ENCODE measurements at regions not wholly inside any gene's neighbourhood (a gene's known extent, or its start where the extent isn't known, plus 50 kb on each side); places are given as distances from the start of the nearest gene placed in this dataset.

DNA sequence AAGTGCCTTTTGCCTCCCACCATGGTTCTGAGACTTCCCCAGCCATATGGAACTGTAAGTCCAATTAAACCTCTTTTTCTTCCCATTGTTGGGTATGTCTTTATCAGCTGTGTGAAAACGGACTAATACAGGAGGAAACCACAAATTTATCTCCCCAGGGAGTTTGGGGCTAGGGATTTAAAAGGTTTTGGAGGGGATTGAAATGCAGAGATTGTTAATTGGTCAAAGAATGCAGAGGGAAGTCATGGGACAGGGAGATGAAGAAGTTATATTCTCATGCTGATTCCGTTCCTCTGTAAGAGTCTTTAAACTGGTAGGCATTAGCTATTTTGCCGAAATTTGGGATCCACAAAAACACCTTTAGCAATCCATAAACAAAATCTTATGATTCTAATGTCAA lies 57.9 kb downstream of the TKTL2 start:
- peak; percentile 55 for DNase-seq (ENCODE audit: low spot score)
- Histone ChIP-seq H3K9me2 (ENCODE audit: insufficient read depth) (no peaks in the 10 kb centered on the region), H3F3A (replicated peaks; ENCODE audit: low read depth) (no peaks in the 10 kb centered on the region), H3K4me1 (ENCODE audit: insufficient read depth) (peaks cover 13% of the 10 kb centered on the region), H4K20me1 (replicated peaks; ENCODE audit: insufficient read depth) (no peaks in the 10 kb centered on the region), H3K79me2 (replicated peaks; ENCODE audit: insufficient read depth) (no peaks in the 10 kb centered on the region), H3K27ac (ENCODE audit: low read depth) (peak overlapping the region; percentile 60; the same call in 1 of the 2 replicates), H2AFZ (no peak overlapping the region), H3K4me3 (no peak overlapping the region), H3K4me2 (no peak overlapping the region), H3K27me3 (ENCODE audit: insufficient read depth) (no peaks in the 10 kb centered on the region), H3K36me3 (ENCODE audit: insufficient read depth) (no peaks in the 10 kb centered on the region)
- ATAC-seq: peak; percentile 66
- Mint-ChIP-seq H3K27me3 (ENCODE audit: insufficient read depth, low read depth, poor library complexity) (peaks cover 9% of the 10 kb centered on the region), H3K9me3 (peaks cover 39% of the 10 kb centered on the region), H3K4me1 (peaks cover 18% of the 10 kb centered on the region), H3K4me3 (no peak overlapping the region), H3K27ac (peak overlapping the region; percentile 74), H3K36me3 (ENCODE audit: low read depth) (peaks cover 41% of the 10 kb centered on the region)
- TF ChIP-seq NANOG (IDR thresholded peaks at IDR 0.05; ENCODE audit: borderline replicate concordance) (peak; percentile 95), EZH2phosphoT487 (IDR thresholded peaks at IDR 0.05; ENCODE audit: unreplicated experiment) (no peak), EZH2 (IDR thresholded peaks at IDR 0.05; ENCODE audit: low read depth, unreplicated experiment) (no peak)

DNA sequence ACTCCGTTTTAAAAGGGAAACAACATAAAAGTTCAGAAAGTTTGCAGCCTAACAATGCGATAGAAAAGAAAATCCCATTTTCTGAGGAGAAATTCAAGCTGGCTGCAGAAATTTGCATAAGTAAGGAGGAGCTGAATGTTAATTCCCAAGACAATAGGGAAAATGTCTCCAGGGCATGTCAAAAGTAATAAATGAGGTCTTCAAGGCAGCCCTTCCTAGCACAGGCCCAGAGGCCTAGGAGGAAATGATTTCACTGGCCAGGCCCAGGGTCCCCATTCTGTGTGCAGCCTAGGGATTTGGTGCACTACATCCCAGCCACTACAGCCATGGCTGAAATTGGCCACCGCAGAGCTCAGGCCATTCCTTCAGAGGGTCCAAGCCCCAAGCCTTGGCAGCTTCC lies 59.3 kb downstream of the TKTL2 start:
- Mint-ChIP-seq H3K4me3 (no peak overlapping the region), H3K27me3 (ENCODE audit: insufficient read depth, low read depth, poor library complexity) (peaks cover 11% of the 10 kb centered on the region), H3K27ac (no peak overlapping the region), H3K9me3 (peaks cover 39% of the 10 kb centered on the region), H3K36me3 (ENCODE audit: low read depth) (peaks cover 41% of the 10 kb centered on the region), H3K4me1 (peaks cover 18% of the 10 kb centered on the region)
- H3K9me2 ChIP-seq (ENCODE audit: insufficient read depth): no peaks in the 10 kb centered on the region
- H3K27me3 ChIP-seq (ENCODE audit: insufficient read depth): no peaks in the 10 kb centered on the region
- no peaks in the 10 kb centered on the region for H3F3A ChIP-seq (replicated peaks; ENCODE audit: low read depth)
- H4K20me1 ChIP-seq (replicated peaks; ENCODE audit: insufficient read depth): no peaks in the 10 kb centered on the region
- H3K79me2 ChIP-seq (replicated peaks; ENCODE audit: insufficient read depth): no peaks in the 10 kb centered on the region
- DNase-seq (ENCODE audit: low spot score) (no peak), ATAC-seq (no peak)
- H3K27ac ChIP-seq (ENCODE audit: low read depth): no peak overlapping the region; the same call in 1 of the 2 replicates
- no peak overlapping the region for H3K4me3 ChIP-seq
- H3K36me3 ChIP-seq (ENCODE audit: insufficient read depth): no peaks in the 10 kb centered on the region
- peaks cover 13% of the 10 kb centered on the region for H3K4me1 ChIP-seq (ENCODE audit: insufficient read depth)
- H2AFZ ChIP-seq: no peak overlapping the region
- H3K4me2 ChIP-seq: no peak overlapping the region
- no peak for TF ChIP-seq EZH2phosphoT487 (IDR thresholded peaks at IDR 0.05; ENCODE audit: unreplicated experiment)
- no peak for TF ChIP-seq STAT1 (IDR thresholded peaks at IDR 0.05; ENCODE audit: unreplicated experiment)
- no peak for TF ChIP-seq EZH2 (IDR thresholded peaks at IDR 0.05; ENCODE audit: low read depth, unreplicated experiment)
- TF ChIP-seq, protein P1, sequence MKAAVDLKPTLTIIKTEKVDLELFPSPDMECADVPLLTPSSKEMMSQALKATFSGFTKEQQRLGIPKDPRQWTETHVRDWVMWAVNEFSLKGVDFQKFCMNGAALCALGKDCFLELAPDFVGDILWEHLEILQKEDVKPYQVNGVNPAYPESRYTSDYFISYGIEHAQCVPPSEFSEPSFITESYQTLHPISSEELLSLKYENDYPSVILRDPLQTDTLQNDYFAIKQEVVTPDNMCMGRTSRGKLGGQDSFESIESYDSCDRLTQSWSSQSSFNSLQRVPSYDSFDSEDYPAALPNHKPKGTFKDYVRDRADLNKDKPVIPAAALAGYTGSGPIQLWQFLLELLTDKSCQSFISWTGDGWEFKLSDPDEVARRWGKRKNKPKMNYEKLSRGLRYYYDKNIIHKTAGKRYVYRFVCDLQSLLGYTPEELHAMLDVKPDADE (IDR thresholded peaks at IDR 0.05): no peak
- no peak for TF ChIP-seq NANOG (IDR thresholded peaks at IDR 0.05; ENCODE audit: borderline replicate concordance)
- TF ChIP-seq, protein P2, sequence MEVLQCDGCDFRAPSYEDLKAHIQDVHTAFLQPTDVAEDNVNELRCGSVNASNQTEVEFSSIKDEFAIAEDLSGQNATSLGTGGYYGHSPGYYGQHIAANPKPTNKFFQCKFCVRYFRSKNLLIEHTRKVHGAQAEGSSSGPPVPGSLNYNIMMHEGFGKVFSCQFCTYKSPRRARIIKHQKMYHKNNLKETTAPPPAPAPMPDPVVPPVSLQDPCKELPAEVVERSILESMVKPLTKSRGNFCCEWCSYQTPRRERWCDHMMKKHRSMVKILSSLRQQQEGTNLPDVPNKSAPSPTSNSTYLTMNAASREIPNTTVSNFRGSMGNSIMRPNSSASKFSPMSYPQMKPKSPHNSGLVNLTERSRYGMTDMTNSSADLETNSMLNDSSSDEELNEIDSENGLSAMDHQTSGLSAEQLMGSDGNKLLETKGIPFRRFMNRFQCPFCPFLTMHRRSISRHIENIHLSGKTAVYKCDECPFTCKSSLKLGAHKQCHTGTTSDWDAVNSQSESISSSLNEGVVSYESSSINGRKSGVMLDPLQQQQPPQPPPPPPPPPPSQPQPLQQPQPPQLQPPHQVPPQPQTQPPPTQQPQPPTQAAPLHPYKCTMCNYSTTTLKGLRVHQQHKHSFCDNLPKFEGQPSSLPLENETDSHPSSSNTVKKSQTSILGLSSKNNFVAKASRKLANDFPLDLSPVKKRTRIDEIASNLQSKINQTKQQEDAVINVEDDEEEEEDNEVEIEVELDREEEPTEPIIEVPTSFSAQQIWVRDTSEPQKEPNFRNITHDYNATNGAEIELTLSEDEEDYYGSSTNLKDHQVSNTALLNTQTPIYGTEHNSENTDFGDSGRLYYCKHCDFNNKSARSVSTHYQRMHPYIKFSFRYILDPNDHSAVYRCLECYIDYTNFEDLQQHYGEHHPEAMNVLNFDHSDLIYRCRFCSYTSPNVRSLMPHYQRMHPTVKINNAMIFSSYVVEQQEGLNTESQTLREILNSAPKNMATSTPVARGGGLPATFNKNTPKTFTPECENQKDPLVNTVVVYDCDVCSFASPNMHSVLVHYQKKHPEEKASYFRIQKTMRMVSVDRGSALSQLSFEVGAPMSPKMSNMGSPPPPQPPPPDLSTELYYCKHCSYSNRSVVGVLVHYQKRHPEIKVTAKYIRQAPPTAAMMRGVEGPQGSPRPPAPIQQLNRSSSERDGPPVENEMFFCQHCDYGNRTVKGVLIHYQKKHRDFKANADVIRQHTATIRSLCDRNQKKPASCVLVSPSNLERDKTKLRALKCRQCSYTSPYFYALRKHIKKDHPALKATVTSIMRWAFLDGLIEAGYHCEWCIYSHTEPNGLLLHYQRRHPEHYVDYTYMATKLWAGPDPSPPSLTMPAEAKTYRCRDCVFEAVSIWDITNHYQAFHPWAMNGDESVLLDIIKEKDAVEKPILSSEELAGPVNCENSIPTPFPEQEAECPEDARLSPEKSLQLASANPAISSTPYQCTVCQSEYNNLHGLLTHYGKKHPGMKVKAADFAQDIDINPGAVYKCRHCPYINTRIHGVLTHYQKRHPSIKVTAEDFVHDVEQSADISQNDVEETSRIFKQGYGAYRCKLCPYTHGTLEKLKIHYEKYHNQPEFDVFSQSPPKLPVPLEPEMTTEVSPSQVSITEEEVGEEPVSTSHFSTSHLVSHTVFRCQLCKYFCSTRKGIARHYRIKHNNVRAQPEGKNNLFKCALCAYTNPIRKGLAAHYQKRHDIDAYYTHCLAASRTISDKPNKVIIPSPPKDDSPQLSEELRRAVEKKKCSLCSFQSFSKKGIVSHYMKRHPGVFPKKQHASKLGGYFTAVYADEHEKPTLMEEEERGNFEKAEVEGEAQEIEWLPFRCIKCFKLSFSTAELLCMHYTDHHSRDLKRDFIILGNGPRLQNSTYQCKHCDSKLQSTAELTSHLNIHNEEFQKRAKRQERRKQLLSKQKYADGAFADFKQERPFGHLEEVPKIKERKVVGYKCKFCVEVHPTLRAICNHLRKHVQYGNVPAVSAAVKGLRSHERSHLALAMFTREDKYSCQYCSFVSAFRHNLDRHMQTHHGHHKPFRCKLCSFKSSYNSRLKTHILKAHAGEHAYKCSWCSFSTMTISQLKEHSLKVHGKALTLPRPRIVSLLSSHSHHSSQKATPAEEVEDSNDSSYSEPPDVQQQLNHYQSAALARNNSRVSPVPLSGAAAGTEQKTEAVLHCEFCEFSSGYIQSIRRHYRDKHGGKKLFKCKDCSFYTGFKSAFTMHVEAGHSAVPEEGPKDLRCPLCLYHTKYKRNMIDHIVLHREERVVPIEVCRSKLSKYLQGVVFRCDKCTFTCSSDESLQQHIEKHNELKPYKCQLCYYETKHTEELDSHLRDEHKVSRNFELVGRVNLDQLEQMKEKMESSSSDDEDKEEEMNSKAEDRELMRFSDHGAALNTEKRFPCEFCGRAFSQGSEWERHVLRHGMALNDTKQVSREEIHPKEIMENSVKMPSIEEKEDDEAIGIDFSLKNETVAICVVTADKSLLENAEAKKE (CRISPR knock-in tag; IDR thresholded peaks at IDR 0.05): no peak
- no peak for TF ChIP-seq ZNF331 (CRISPR knock-in tag; IDR thresholded peaks at IDR 0.05; ENCODE audit: low read depth)
- TF ChIP-seq POLR2AphosphoS5 (IDR thresholded peaks at IDR 0.05; ENCODE audit: low read depth): no peak
- no peak for TF ChIP-seq JUNB (IDR thresholded peaks at IDR 0.05; ENCODE audit: unreplicated experiment)
- no peak for TF ChIP-seq CREB1 (CRISPR knock-in tag; IDR thresholded peaks at IDR 0.05; ENCODE audit: low read depth)
- TF ChIP-seq, protein P3, sequence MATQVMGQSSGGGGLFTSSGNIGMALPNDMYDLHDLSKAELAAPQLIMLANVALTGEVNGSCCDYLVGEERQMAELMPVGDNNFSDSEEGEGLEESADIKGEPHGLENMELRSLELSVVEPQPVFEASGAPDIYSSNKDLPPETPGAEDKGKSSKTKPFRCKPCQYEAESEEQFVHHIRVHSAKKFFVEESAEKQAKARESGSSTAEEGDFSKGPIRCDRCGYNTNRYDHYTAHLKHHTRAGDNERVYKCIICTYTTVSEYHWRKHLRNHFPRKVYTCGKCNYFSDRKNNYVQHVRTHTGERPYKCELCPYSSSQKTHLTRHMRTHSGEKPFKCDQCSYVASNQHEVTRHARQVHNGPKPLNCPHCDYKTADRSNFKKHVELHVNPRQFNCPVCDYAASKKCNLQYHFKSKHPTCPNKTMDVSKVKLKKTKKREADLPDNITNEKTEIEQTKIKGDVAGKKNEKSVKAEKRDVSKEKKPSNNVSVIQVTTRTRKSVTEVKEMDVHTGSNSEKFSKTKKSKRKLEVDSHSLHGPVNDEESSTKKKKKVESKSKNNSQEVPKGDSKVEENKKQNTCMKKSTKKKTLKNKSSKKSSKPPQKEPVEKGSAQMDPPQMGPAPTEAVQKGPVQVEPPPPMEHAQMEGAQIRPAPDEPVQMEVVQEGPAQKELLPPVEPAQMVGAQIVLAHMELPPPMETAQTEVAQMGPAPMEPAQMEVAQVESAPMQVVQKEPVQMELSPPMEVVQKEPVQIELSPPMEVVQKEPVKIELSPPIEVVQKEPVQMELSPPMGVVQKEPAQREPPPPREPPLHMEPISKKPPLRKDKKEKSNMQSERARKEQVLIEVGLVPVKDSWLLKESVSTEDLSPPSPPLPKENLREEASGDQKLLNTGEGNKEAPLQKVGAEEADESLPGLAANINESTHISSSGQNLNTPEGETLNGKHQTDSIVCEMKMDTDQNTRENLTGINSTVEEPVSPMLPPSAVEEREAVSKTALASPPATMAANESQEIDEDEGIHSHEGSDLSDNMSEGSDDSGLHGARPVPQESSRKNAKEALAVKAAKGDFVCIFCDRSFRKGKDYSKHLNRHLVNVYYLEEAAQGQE (IDR thresholded peaks at IDR 0.05; ENCODE audit: unreplicated experiment): no peak
- TF ChIP-seq ZNF114 (CRISPR knock-in tag; IDR thresholded peaks at IDR 0.05): no peak

Data from GM23338 (cell line).